Osteoblast (primary cell): ENCODE measurements at regions not wholly inside any gene's neighbourhood (a gene's known extent, or its start where the extent isn't known, plus 50 kb on each side); places are given as distances from the start of the nearest gene placed in this dataset.

Experiments used
- DNase-seq: peaks from one replicate; pipeline ENCODE4 v3.0.0; 2011; ENCODE audit warnings: low spot score, mixed read lengths; ENCODE audit not compliant: insufficient read length; ENCODE audit errors: missing footprints
- H2AFZ ChIP-seq: 2 replicates; pipeline ENCODE4 v1.6.0; 2011; ENCODE audit warnings: mild to moderate bottlenecking, low read length
- H3K27ac ChIP-seq: 2 replicates; pipeline ENCODE4 v1.5.1; 2011; ENCODE audit warnings: mild to moderate bottlenecking, low read depth, low read length, moderate library complexity
- H3K27me3 ChIP-seq: 2 replicates; pipeline ENCODE4 v1.6.0; 2012; ENCODE audit warnings: mild to moderate bottlenecking, control low read depth, inconsistent platforms, low read length, moderate library complexity; ENCODE audit not compliant: insufficient read depth
- H3K36me3 ChIP-seq: 2 replicates; pipeline ENCODE4 v1.5.1; 2011; ENCODE audit warnings: mild to moderate bottlenecking, low read length, control low read depth, moderate library complexity; ENCODE audit not compliant: insufficient read depth
- H3K4me1 ChIP-seq: 2 replicates; pipeline ENCODE4 v1.5.1; 2011; ENCODE audit warnings: mild to moderate bottlenecking, low read length, control low read depth, moderate library complexity; ENCODE audit not compliant: insufficient read depth
- H3K4me2 ChIP-seq: 2 replicates; pipeline ENCODE4 v1.6.0; 2011; ENCODE audit warnings: mild to moderate bottlenecking, low read length; ENCODE audit not compliant: insufficient read depth
- H3K4me3 ChIP-seq: fragments of 200-600 bp; sonication (generic); 3 replicates; pipeline ENCODE4 v1.5.1; 2012; ENCODE audit warnings: mild to moderate bottlenecking, low read length, inconsistent platforms; ENCODE audit not compliant: insufficient read depth
- H3K79me2 ChIP-seq: 2 replicates; pipeline ENCODE4 v1.6.0; 2012; ENCODE audit warnings: mild to moderate bottlenecking, low read length, control low read depth, inconsistent platforms; ENCODE audit not compliant: insufficient read depth
- H3K9me3 ChIP-seq: 2 replicates; pipeline ENCODE4 v1.5.1; 2011; ENCODE audit warnings: low read depth, low read length, control low read depth
- H4K20me1 ChIP-seq: 2 replicates; pipeline ENCODE4 v1.6.0; 2012; ENCODE audit warnings: mild to moderate bottlenecking, low read length, control low read depth; ENCODE audit not compliant: insufficient read depth
- CTCF ChIP-seq: IDR thresholded peaks from 2 replicates; pipeline ENCODE4 v1.5.1; 2011; ENCODE audit warnings: mild to moderate bottlenecking, low read depth, low read length, moderate library complexity; ENCODE audit errors: extremely low read depth

- no peaks in the 10 kb centered on the region for H3K79me2 ChIP-seq
- H3K4me2 ChIP-seq, result no peak overlapping the region
- no peak overlapping the region for H3K4me3 ChIP-seq
- no peak overlapping the region for H2AFZ ChIP-seq
- no peak for DNase-seq
- no peaks in the 10 kb centered on the region for H3K36me3 ChIP-seq
- peaks cover 6% of the 10 kb centered on the region for H3K4me1 ChIP-seq
- no peak for TF ChIP-seq CTCF
- H3K27me3 ChIP-seq, result no peaks in the 10 kb centered on the region
- H3K9me3 ChIP-seq, result no peaks in the 10 kb centered on the region
- H4K20me1 ChIP-seq, result no peaks in the 10 kb centered on the region
- H3K27ac ChIP-seq, result no peak overlapping the region
Measured at GRCh38 chr15:95658799-95659198, 671.7 kb upstream of the NR2F2 start.

GRCh38 chr15:95659656-95660055 is 670.8 kb upstream of the NR2F2 start:
- Histone ChIP-seq H3K4me2 (peak overlapping the region; percentile 46), H3K4me1 (peaks cover 9% of the 10 kb centered on the region), H3K36me3 (no peaks in the 10 kb centered on the region), H3K27ac (no peak overlapping the region), H2AFZ (peak overlapping the region; percentile 47), H4K20me1 (no peaks in the 10 kb centered on the region), H3K27me3 (no peaks in the 10 kb centered on the region), H3K79me2 (no peaks in the 10 kb centered on the region), H3K4me3 (peak overlapping the region; percentile 35), H3K9me3 (no peaks in the 10 kb centered on the region)
- TF ChIP-seq CTCF, result no peak
- no peak for DNase-seq

- Histone ChIP-seq H3K4me1 (peaks cover 9% of the 10 kb centered on the region), H3K4me2 (no peak overlapping the region), H3K4me3 (no peak overlapping the region), H3K36me3 (no peaks in the 10 kb centered on the region), H3K9me3 (no peaks in the 10 kb centered on the region), H3K79me2 (no peaks in the 10 kb centered on the region), H3K27me3 (no peaks in the 10 kb centered on the region), H4K20me1 (no peaks in the 10 kb centered on the region), H3K27ac (no peak overlapping the region), H2AFZ (no peak overlapping the region)
- no peak for DNase-seq
- no peak for TF ChIP-seq CTCF
Measured at GRCh38 chr15:95662638-95663037, 667.9 kb upstream of the NR2F2 start.

GRCh38 chr15:95663156-95664100 is 667.1 kb upstream of the NR2F2 start:
- Histone ChIP-seq H2AFZ (no peak overlapping the region), H3K4me3 (no peak overlapping the region), H3K9me3 (no peaks in the 10 kb centered on the region), H3K27me3 (no peaks in the 10 kb centered on the region), H3K36me3 (no peaks in the 10 kb centered on the region), H4K20me1 (no peaks in the 10 kb centered on the region), H3K4me1 (peaks cover 9% of the 10 kb centered on the region), H3K79me2 (no peaks in the 10 kb centered on the region), H3K4me2 (no peak overlapping the region), H3K27ac (no peak overlapping the region)
- TF ChIP-seq CTCF, result no peak
- DNase-seq, result peak; percentile 29
